ENCODE measurements at regions not wholly inside any gene's neighbourhood (a gene's known extent, or its start where the extent isn't known, plus 50 kb on each side); places are given as distances from the start of the nearest gene placed in this dataset.
A peak's percentile ranks its signal among the peaks of the same experiment; 100 is the strongest.

GRCh38 chr18:39667905-39668304 is 2102.3 kb upstream of the CELF4 start:
- no peak overlapping the region for H3K4me3 Mint-ChIP-seq (ENCODE audit: unreplicated experiment)
- H3K9me3 Mint-ChIP-seq (ENCODE audit: unreplicated experiment) = no peaks in the 10 kb centered on the region
- ChIA-PET CTCF (no interaction called here), POLR2A (interaction anchor here (0.6 kb wide), 1 partner anchor 13 kb away, joined by 3 read pairs; no protein-coding TSS in a partner anchor)
- no peaks in the 10 kb centered on the region for H3K27me3 Mint-ChIP-seq (ENCODE audit: insufficient read depth, unreplicated experiment)
- DNase-seq (ENCODE audit: unreplicated experiment) = no peak
- H3K4me1 Mint-ChIP-seq (ENCODE audit: insufficient read depth, unreplicated experiment) = peaks cover 9% of the 10 kb centered on the region
- H3K36me3 Mint-ChIP-seq (ENCODE audit: insufficient read depth, unreplicated experiment) = no peaks in the 10 kb centered on the region
- intact Hi-C loops (cut with micrococcal nuclease) = no loop called here
- H3K27ac Mint-ChIP-seq (ENCODE audit: low read depth, unreplicated experiment) = no peak overlapping the region
- TF ChIP-seq CTCF (IDR thresholded peaks at IDR 0.05; ENCODE audit: unreplicated experiment) = no peak
- no TSS peak for BruUV-seq (replicated peaks)

DNA sequence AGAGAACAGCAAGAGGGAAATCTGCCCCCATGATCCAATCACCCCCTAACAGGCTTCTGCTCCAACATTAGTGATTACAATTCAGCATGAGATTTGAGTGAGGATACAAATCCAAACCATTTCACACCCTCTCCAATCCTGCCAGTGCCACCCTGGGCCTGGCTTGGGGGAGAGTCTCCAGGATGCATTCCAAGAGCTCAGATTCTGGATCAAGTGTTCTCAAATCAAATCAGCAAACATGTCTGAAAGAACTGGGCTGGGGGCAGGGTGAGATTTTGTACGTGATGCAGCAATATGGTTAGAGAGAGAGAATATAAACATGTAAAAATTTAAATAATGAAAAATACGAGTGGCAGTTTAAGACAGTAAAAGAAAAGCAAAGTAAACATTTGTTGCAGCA is 2100.9 kb upstream of the CELF4 start:
- H3K36me3 Mint-ChIP-seq (ENCODE audit: insufficient read depth, unreplicated experiment) = no peaks in the 10 kb centered on the region
- H3K4me1 Mint-ChIP-seq (ENCODE audit: insufficient read depth, unreplicated experiment) = peaks cover 9% of the 10 kb centered on the region
- intact Hi-C loops (cut with micrococcal nuclease) = no loop called here

DNA sequence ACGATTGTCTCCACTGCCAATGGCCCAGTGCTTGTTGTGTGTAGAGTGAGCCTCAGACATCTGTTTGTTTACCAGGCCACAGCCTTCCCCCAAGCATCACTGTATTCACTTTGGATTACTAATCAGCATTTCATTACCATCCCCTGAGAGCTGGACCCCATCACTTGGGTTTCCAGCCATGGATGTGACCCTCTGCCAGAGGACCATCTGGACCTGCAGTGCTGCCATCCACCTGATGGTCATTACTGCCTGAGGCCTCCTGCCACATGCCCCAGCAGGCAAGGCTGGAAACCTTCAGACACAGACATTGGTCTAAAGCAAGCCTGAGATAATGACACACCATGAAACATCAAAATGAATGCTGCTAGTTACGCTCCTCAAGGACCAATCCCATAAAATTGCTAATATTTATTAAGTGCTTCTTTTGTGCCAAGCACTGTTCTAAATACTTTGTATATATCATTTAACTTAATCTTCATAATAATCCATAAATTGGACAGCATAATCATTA is 2096.3 kb upstream of the CELF4 start:
- no peak for TF ChIP-seq CTCF (IDR thresholded peaks at IDR 0.05; ENCODE audit: unreplicated experiment)
- no peaks in the 10 kb centered on the region for H3K27me3 Mint-ChIP-seq (ENCODE audit: insufficient read depth, unreplicated experiment)
- CTCF ChIA-PET = no interaction called here
- H3K4me1 Mint-ChIP-seq (ENCODE audit: insufficient read depth, unreplicated experiment) = no peaks in the 10 kb centered on the region
- intact Hi-C loops (cut with micrococcal nuclease) = no loop called here
- H3K4me3 Mint-ChIP-seq (ENCODE audit: unreplicated experiment) = no peak overlapping the region
- no peaks in the 10 kb centered on the region for H3K36me3 Mint-ChIP-seq (ENCODE audit: insufficient read depth, unreplicated experiment)
- POLR2A ChIA-PET = no interaction called here
- H3K9me3 Mint-ChIP-seq (ENCODE audit: unreplicated experiment) = no peaks in the 10 kb centered on the region
- H3K27ac Mint-ChIP-seq (ENCODE audit: low read depth, unreplicated experiment) = no peak overlapping the region
- no TSS peak for BruUV-seq (replicated peaks)
- no peak for DNase-seq (ENCODE audit: unreplicated experiment)

More for the DNA sequence above, 2100.9 kb upstream of the CELF4 start:
- TF ChIP-seq CTCF (IDR thresholded peaks at IDR 0.05; ENCODE audit: unreplicated experiment) = no peak
- Mint-ChIP-seq H3K4me3 (ENCODE audit: unreplicated experiment) (no peak overlapping the region), H3K27me3 (ENCODE audit: insufficient read depth, unreplicated experiment) (no peaks in the 10 kb centered on the region), H3K27ac (ENCODE audit: low read depth, unreplicated experiment) (no peak overlapping the region), H3K9me3 (ENCODE audit: unreplicated experiment) (no peaks in the 10 kb centered on the region)
- no peak for DNase-seq (ENCODE audit: unreplicated experiment)
- CTCF ChIA-PET = no interaction called here
- POLR2A ChIA-PET = interaction anchor here (0.6 kb wide), 1 partner anchor 57 kb away, joined by 4 read pairs; no protein-coding TSS in a partner anchor
- no TSS peak for BruUV-seq (replicated peaks)

GRCh38 chr18:39660141-39660540 is 2094.5 kb upstream of the CELF4 start:
- ChIA-PET POLR2A (no interaction called here), CTCF (interaction anchor here (0.6 to 0.9 kb wide), 2 partner anchors 55 to 181 kb away, joined by 3 read pairs; no protein-coding TSS in a partner anchor)
- BruUV-seq (replicated peaks) = no TSS peak
- Mint-ChIP-seq H3K4me1 (ENCODE audit: insufficient read depth, unreplicated experiment) (no peaks in the 10 kb centered on the region), H3K27me3 (ENCODE audit: insufficient read depth, unreplicated experiment) (no peaks in the 10 kb centered on the region), H3K36me3 (ENCODE audit: insufficient read depth, unreplicated experiment) (no peaks in the 10 kb centered on the region), H3K27ac (ENCODE audit: low read depth, unreplicated experiment) (no peak overlapping the region), H3K9me3 (ENCODE audit: unreplicated experiment) (no peaks in the 10 kb centered on the region), H3K4me3 (ENCODE audit: unreplicated experiment) (no peak overlapping the region)
- TF ChIP-seq CTCF (IDR thresholded peaks at IDR 0.05; ENCODE audit: unreplicated experiment) = no peak
- intact Hi-C loops (cut with micrococcal nuclease) = no loop called here
- peak; percentile 40 for DNase-seq (ENCODE audit: unreplicated experiment)

All from MCF 10A (cell line).